ENCODE measurements at regions not wholly inside any gene's neighbourhood (a gene's known extent, or its start where the extent isn't known, plus 50 kb on each side); places are given as distances from the start of the nearest gene placed in this dataset.
"Not testable (repeated sequence)": the region's sequence is repeated elsewhere in the genome, so short reads cannot be mapped to it uniquely, and the experiment has no call there.

DNA sequence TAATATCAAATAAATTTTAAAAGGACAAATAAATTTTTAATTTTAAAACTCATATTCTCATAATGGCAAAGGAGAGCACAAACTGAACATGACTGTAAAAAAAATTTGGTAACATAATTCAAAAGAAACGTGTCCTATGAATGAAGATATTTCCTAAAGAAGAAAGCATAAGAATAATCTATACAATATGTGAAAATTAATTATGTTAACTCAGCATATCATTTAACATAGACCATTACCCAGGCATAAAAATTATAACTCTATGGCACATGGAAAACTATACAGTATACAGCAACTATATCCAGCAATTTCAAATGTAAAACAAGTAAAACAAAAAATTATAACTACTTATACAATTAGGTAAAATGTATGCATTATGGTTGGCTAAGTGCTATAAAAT lies 288.1 kb downstream of the SUCLG1 start:
- Histone ChIP-seq H3F3A (ENCODE audit: low read length, unreplicated experiment) (no peaks in the 10 kb centered on the region), H3K9me3 (ENCODE audit: low read length) (no peaks in the 10 kb centered on the region), H3K4me3 (ENCODE audit: low read length) (no peak overlapping the region), H3K27me3 (ENCODE audit: low read length) (no peaks in the 10 kb centered on the region), H4K20me1 (ENCODE audit: low read length) (no peaks in the 10 kb centered on the region), H3K4me1 (ENCODE audit: insufficient read depth, low read length) (no peaks in the 10 kb centered on the region), H3K27ac (ENCODE audit: low read length) (no peak overlapping the region), H3K9me2 (replicated peaks; ENCODE audit: low read length) (no peaks in the 10 kb centered on the region), H3K9ac (ENCODE audit: low read length) (no peak overlapping the region), H3K36me3 (ENCODE audit: low read depth, low read length) (no peaks in the 10 kb centered on the region), H2AFZ (ENCODE audit: low read length) (no peak overlapping the region), H3K4me2 (ENCODE audit: low read length) (no peak overlapping the region), H3K79me2 (ENCODE audit: low read length) (no peaks in the 10 kb centered on the region)
- CTCF ChIA-PET, result no interaction called here
- intact Hi-C loops (cut with micrococcal nuclease), result no loop called here
- no TSS peak for BruUV-seq (replicated peaks)
- TF ChIP-seq EZH2 (IDR thresholded peaks at IDR 0.05; ENCODE audit: low read length, unreplicated experiment) (no peak), EZH2phosphoT487 (IDR thresholded peaks at IDR 0.05; ENCODE audit: borderline replicate concordance, low read length) (no peak)
- TF ChIP-seq, protein P1, sequence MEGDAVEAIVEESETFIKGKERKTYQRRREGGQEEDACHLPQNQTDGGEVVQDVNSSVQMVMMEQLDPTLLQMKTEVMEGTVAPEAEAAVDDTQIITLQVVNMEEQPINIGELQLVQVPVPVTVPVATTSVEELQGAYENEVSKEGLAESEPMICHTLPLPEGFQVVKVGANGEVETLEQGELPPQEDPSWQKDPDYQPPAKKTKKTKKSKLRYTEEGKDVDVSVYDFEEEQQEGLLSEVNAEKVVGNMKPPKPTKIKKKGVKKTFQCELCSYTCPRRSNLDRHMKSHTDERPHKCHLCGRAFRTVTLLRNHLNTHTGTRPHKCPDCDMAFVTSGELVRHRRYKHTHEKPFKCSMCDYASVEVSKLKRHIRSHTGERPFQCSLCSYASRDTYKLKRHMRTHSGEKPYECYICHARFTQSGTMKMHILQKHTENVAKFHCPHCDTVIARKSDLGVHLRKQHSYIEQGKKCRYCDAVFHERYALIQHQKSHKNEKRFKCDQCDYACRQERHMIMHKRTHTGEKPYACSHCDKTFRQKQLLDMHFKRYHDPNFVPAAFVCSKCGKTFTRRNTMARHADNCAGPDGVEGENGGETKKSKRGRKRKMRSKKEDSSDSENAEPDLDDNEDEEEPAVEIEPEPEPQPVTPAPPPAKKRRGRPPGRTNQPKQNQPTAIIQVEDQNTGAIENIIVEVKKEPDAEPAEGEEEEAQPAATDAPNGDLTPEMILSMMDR (conservative IDR thresholded peaks at IDR 0.05; ENCODE audit: low read depth, low read length), result no peak
- POLR2A ChIA-PET (ENCODE audit: unreplicated experiment), result no interaction called here
- DNase-seq, result no peak
- ATAC-seq, result no peak

DNA sequence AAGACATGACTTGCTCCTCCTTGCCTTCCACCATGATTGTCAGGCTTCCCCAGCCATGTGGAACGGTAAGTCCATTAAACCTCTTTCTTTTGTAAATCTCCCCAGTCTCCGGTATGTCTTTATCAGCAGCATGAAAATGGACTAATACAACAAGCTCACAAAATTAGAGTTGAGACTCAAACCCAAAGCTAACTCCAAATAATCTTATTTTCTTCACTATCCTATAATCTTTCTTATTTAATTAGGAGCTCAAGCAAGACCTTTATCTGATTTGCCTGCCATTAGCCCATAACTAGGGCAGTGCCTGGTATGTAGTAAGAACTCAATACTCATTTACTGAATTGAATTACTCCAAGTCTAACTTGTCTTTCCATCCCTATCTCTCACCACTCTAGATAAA lies 289.2 kb downstream of the SUCLG1 start:
- intact Hi-C loops (cut with micrococcal nuclease), result no loop called here
- Histone ChIP-seq H4K20me1 (ENCODE audit: low read length) (no peaks in the 10 kb centered on the region), H2AFZ (ENCODE audit: low read length) (no peak overlapping the region), H3K4me2 (ENCODE audit: low read length) (no peak overlapping the region), H3K9me2 (replicated peaks; ENCODE audit: low read length) (no peaks in the 10 kb centered on the region), H3F3A (ENCODE audit: low read length, unreplicated experiment) (no peaks in the 10 kb centered on the region), H3K4me3 (ENCODE audit: low read length) (no peak overlapping the region), H3K79me2 (ENCODE audit: low read length) (no peaks in the 10 kb centered on the region), H3K27me3 (ENCODE audit: low read length) (no peaks in the 10 kb centered on the region), H3K36me3 (ENCODE audit: low read depth, low read length) (no peaks in the 10 kb centered on the region), H3K27ac (ENCODE audit: low read length) (no peak overlapping the region), H3K9me3 (ENCODE audit: low read length) (no peaks in the 10 kb centered on the region), H3K9ac (ENCODE audit: low read length) (no peak overlapping the region), H3K4me1 (ENCODE audit: insufficient read depth, low read length) (no peaks in the 10 kb centered on the region)
- TF ChIP-seq, protein P1 (conservative IDR thresholded peaks at IDR 0.05; ENCODE audit: low read depth, low read length), result no peak
- TF ChIP-seq EZH2phosphoT487 (IDR thresholded peaks at IDR 0.05; ENCODE audit: borderline replicate concordance, low read length) (no peak), EZH2 (IDR thresholded peaks at IDR 0.05; ENCODE audit: low read length, unreplicated experiment) (no peak)
- no TSS peak for BruUV-seq (replicated peaks)
- no peak for DNase-seq
- no peak for ATAC-seq
- CTCF ChIA-PET, result no interaction called here
- POLR2A ChIA-PET (ENCODE audit: unreplicated experiment), result no interaction called here

DNA sequence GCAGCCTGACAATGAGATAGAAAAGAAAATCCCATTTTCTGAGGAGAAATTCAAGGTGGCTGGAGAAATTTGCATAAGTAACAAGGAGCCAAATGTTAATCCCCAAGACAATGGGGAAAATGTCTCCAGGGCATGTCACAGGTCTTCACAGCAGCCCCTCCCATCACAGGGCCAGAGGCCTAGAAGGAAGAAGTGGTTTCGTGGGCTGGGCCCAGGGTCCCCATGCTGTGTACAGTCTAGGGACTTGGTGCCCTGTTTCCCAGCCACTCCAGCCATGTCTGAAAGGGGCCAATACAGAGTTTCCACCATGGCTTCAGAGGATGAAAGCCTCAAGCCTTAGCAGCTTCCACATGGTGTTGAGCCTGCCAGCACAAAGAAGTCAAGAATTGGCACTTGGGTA lies 290.5 kb downstream of the SUCLG1 start:
- intact Hi-C loops (cut with micrococcal nuclease); H3K9me3 ChIP-seq (ENCODE audit: low read length); H3K27me3 ChIP-seq (ENCODE audit: low read length); H4K20me1 ChIP-seq (ENCODE audit: low read length); H3K36me3 ChIP-seq (ENCODE audit: low read depth, low read length); H3K4me3 ChIP-seq (ENCODE audit: low read length); CTCF ChIA-PET; H3K27ac ChIP-seq (ENCODE audit: low read length); H3K4me1 ChIP-seq (ENCODE audit: insufficient read depth, low read length); H3K4me2 ChIP-seq (ENCODE audit: low read length); H3K9ac ChIP-seq (ENCODE audit: low read length); H3K9me2 ChIP-seq (replicated peaks; ENCODE audit: low read length); POLR2A ChIA-PET (ENCODE audit: unreplicated experiment); ATAC-seq; BruUV-seq (replicated peaks); DNase-seq; H2AFZ ChIP-seq (ENCODE audit: low read length); H3F3A ChIP-seq (ENCODE audit: low read length, unreplicated experiment); H3K79me2 ChIP-seq (ENCODE audit: low read length): not testable (repeated sequence)
